Naive thymus-derived CD8-positive, alpha-beta T cell (primary cell): ENCODE measurements at regions not wholly inside any gene's neighbourhood (a gene's known extent, or its start where the extent isn't known, plus 50 kb on each side); places are given as distances from the start of the nearest gene placed in this dataset.
"Not testable (repeated sequence)": the region's sequence is repeated elsewhere in the genome, so short reads cannot be mapped to it uniquely, and the experiment has no call there.

ENCODE experiments used
- ATAC-seq, 2 donors: fragments of 150-1000 bp; cut with Tn5 transposase in 1 of 2; sonication (Bioruptor Pico), chemical (Tn5 transposase) in 1 of 2; 1 replicate in 1 of 2; 2 replicates in 1 of 2; pipeline ENCODE4 v1.10.0; 2021; ENCODE audit warnings: mild to moderate bottlenecking in 2 of 2, moderate library complexity in 2 of 2
- POLR2A ChIA-PET: fragments of 350-600 bp; sonication (Branson Sonifier 250); formaldehyde crosslinking; loops from one replicate; lab custom pipeline; 2021; ENCODE audit warnings: antibody characterized with exemption; lab: Charles Lee
- DNase-seq, 10 donors: peaks; one replicate each; pipeline versions ENCODE4 v3.0.0 to v3.0.0-alpha.2; 2020 to 2022
- H3K27ac Mint-ChIP-seq, 10 donors: one replicate each; pipeline ENCODE4 v1.8.0; 2020 to 2022; ENCODE audit warnings: mild to moderate bottlenecking in 10 of 10, mixed read lengths in 10 of 10, moderate library complexity in 4 of 10, inconsistent platforms in 1 of 10
- H3K27me3 Mint-ChIP-seq, 5 donors: one replicate each; pipeline ENCODE4 v1.8.0; 2021 to 2022; ENCODE audit warnings: mixed read lengths in 5 of 5
- H3K36me3 Mint-ChIP-seq, 3 donors: one replicate each; pipeline ENCODE4 v1.8.0; 2020 to 2022; ENCODE audit warnings: mixed read lengths in 3 of 3, mild to moderate bottlenecking in 2 of 3, inconsistent platforms in 1 of 3
- H3K4me1 Mint-ChIP-seq, 4 donors: one replicate each; pipeline ENCODE4 v1.8.0; 2021 to 2022; ENCODE audit warnings: mixed read lengths in 4 of 4
- H3K4me3 Mint-ChIP-seq, 10 donors: one replicate each; pipeline ENCODE4 v1.8.0; 2020 to 2022; ENCODE audit warnings: mild to moderate bottlenecking in 10 of 10, mixed read lengths in 10 of 10, moderate library complexity in 6 of 10, inconsistent platforms in 1 of 10
- H3K9me3 Mint-ChIP-seq, 9 donors: one replicate each; pipeline ENCODE4 v1.8.0; 2020 to 2022; ENCODE audit warnings: mixed read lengths in 9 of 9, mild to moderate bottlenecking in 3 of 9, inconsistent platforms in 1 of 9, moderate library complexity in 1 of 9

DNA sequence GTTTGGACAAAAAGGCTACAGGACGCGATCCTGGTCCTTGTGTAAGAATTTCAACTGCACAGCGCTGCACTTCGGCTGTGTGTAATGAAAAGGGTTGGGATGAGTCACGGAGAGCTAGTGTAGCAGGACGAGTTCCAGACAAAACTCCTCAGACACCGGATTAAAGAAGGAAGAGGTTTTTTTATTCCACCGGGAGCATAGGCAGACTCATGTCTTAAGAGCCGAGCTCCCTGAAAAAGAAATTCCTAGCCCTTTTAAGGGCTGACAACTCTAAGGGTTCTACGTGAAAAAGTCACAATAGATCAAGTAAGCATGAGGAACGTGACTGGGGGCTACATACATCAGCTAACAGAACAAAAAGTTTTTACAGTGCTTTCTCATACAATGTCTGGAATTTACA, 54.8 kb upstream of the FAM90A1 start:
- H3K27ac Mint-ChIP-seq, ATAC-seq, H3K4me3 Mint-ChIP-seq, H3K4me1 Mint-ChIP-seq, H3K27me3 Mint-ChIP-seq, DNase-seq, POLR2A ChIA-PET, H3K9me3 Mint-ChIP-seq, H3K36me3 Mint-ChIP-seq: not testable (repeated sequence)

DNA sequence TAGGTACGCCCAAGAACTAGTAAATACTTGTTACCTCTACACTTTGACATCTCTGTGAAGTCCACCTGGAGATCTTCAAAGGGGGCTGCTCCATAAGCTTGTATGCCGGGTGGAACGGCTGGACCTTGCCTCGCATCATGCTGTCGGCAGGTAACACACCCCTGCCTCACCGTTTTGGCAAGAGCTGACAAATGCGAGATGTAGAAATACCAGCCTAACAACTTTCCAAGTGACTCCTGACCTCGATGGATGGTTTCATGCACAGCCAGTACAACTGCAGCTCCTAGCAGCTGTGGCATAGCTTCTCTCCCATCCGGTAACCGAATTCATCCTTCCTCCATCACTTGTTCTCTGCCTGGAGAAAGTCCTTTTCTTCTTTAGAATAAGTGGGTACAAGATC, 58.3 kb upstream of the FAM90A1 start:
- H3K27me3 Mint-ChIP-seq, DNase-seq, H3K27ac Mint-ChIP-seq, POLR2A ChIA-PET, H3K9me3 Mint-ChIP-seq, H3K36me3 Mint-ChIP-seq, ATAC-seq, H3K4me1 Mint-ChIP-seq, H3K4me3 Mint-ChIP-seq: not testable (repeated sequence)

- DNase-seq, POLR2A ChIA-PET, H3K4me1 Mint-ChIP-seq, H3K27me3 Mint-ChIP-seq, H3K4me3 Mint-ChIP-seq, H3K36me3 Mint-ChIP-seq, H3K27ac Mint-ChIP-seq, H3K9me3 Mint-ChIP-seq, ATAC-seq: not testable (repeated sequence)
These were observed 64.3 kb upstream of the FAM90A1 start for GRCh38 chr12:8291764-8292163.

GRCh38 chr12:8294662-8295061, 67.2 kb upstream of the FAM90A1 start:
- DNase-seq, H3K4me1 Mint-ChIP-seq, H3K9me3 Mint-ChIP-seq, ATAC-seq, H3K4me3 Mint-ChIP-seq, H3K27me3 Mint-ChIP-seq, H3K36me3 Mint-ChIP-seq, POLR2A ChIA-PET, H3K27ac Mint-ChIP-seq: not testable (repeated sequence)

DNA sequence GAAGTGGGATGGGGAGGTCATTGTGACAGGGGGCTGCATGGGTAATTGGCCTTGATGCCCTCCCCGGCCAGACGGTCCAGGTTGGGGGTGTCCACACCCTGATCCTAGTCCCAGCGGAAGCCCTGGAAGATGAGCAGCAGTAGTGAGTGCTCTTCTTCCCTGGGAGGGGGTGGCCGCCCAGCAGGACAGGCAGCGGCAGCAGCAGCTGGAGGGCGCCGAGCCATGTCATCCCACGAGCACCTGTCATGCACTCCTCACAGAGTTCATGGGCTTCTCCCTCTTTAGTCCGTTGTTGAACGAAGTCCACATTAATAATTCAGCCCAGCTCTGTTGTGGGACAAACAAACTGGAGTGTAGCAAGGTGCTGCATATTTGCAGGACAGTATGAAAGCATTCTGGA, 81.2 kb upstream of the FAM90A1 start:
- H3K4me1 Mint-ChIP-seq, POLR2A ChIA-PET, H3K27ac Mint-ChIP-seq, H3K36me3 Mint-ChIP-seq, DNase-seq, ATAC-seq, H3K9me3 Mint-ChIP-seq, H3K27me3 Mint-ChIP-seq, H3K4me3 Mint-ChIP-seq: not testable (repeated sequence)

- H3K4me3 Mint-ChIP-seq, POLR2A ChIA-PET, H3K36me3 Mint-ChIP-seq, H3K27ac Mint-ChIP-seq, H3K9me3 Mint-ChIP-seq, DNase-seq, H3K27me3 Mint-ChIP-seq, ATAC-seq: not testable (repeated sequence)
- H3K4me1 Mint-ChIP-seq: peaks cover 10 to 19% (median 15%) of the 10 kb centered on the region in 4 donors
These were observed 88.6 kb upstream of the FAM90A1 start for GRCh38 chr12:8315997-8316396.

DNA sequence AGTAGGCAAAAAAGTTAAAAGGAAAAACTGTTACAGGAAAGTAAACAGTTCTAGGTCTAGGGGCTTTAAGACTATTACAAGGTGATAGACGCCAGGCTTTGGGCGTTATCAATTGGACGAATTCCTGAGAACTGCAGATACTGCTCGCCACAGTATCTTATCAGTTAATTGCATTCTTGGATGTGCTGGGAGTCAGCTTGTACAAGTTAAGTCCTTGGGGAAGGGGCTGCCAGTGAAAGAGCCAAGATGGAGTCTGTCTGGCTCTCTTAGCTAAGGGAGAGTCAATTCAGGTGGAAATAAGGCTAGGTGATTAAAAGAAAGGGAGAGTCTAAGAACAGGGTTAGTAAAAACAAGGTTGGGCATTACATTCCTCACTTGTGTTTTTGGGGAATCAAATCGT, 90.3 kb upstream of the FAM90A1 start:
- POLR2A ChIA-PET, H3K4me3 Mint-ChIP-seq, H3K27me3 Mint-ChIP-seq, ATAC-seq, H3K9me3 Mint-ChIP-seq, DNase-seq, H3K27ac Mint-ChIP-seq, H3K36me3 Mint-ChIP-seq: not testable (repeated sequence)
- H3K4me1 Mint-ChIP-seq: peaks cover 10 to 19% (median 15%) of the 10 kb centered on the region in 4 donors

DNA sequence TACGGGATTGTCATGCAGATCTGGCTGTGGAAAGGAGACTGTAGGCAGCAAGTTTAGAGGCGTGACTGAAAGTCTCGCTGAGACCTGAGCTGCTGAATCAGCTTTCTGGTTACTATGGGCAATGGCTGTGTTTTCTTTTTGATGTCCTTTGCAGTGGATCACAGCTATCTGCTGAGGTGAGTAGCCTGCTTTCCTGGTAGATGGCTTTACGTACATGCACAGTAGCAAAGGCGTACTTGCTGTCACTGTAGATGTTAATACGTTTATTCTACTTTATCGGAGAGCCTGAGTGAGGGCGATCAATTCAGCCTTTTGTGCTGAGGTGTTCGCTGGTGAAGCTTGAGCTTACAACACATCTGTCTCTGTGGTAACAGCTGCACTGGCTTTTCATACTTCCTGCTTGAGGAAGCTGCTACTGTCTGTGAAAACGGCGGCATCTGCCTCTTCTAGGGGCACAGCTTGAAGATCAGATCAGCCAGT, 92.9 kb upstream of the FAM90A1 start:
- H3K9me3 Mint-ChIP-seq, ATAC-seq: not testable (repeated sequence)

GRCh38 chr12:8320791-8321370, 93.5 kb upstream of the FAM90A1 start:
- H3K4me1 Mint-ChIP-seq: peaks cover 10 to 19% (median 15%) of the 10 kb centered on the region in 4 donors
- H3K27ac Mint-ChIP-seq: peak overlapping the region; percentile 58 to 94 (median 86)
- H3K36me3 Mint-ChIP-seq, DNase-seq, POLR2A ChIA-PET, ATAC-seq, H3K27me3 Mint-ChIP-seq, H3K9me3 Mint-ChIP-seq: not testable (repeated sequence)
- peak overlapping the region; percentile 49 to 81 (median 74) for H3K4me3 Mint-ChIP-seq

More for the DNA sequence above, 92.9 kb upstream of the FAM90A1 start:
- H3K36me3 Mint-ChIP-seq, POLR2A ChIA-PET, H3K27me3 Mint-ChIP-seq: not testable (repeated sequence)
- peak overlapping the region; percentile 61 to 94 (median 86) for H3K27ac Mint-ChIP-seq
- H3K4me1 Mint-ChIP-seq: peaks cover 10 to 19% (median 15%) of the 10 kb centered on the region in 4 donors
- peak overlapping the region; percentile 49 to 81 (median 74) for H3K4me3 Mint-ChIP-seq
- peak in 9 of 10 donors; percentile 17 to 69 (median 53) for DNase-seq

DNA sequence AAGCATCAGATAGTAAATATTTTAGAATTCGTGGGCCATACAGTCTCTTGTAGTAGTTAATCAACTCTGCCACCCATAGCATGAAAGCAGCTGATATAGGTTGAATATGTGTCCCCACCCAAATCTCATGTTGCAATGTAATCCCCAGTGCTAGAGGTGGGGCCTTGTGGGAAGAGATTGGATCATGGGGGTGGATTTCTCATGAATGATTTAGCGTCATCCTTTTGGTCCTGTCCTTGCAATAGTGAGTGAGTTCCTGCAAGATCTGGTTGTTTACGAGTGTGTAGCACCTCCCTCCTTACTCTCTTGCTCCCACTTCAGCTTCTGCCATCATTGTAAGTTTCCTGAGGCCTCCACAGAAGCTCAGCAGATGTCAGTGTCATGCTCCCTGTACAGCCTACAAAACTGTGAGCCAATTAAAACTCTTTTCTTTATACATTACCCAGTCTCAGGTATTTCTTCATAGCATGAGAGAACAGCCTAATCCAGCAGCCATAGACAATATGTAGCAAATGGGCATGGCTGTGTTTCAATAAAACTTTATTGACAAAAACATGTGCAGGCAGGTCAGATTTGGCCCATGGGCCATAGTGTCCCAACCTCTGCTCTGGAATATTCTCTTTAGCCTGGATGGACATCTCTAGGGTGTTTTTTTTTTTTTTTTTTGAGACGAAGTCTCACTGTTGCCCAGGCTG, 97.9 kb upstream of the FAM90A1 start:
- H3K9me3 Mint-ChIP-seq: peaks cover 2 to 15% (median 7%) of the 10 kb centered on the region in 9 donors
- H3K27me3 Mint-ChIP-seq, H3K27ac Mint-ChIP-seq, POLR2A ChIA-PET, H3K4me1 Mint-ChIP-seq, H3K4me3 Mint-ChIP-seq, DNase-seq, ATAC-seq, H3K36me3 Mint-ChIP-seq: not testable (repeated sequence)

GRCh38 chr12:8328835-8329234, 101.4 kb upstream of the FAM90A1 start:
- H3K4me1 Mint-ChIP-seq, H3K27me3 Mint-ChIP-seq, POLR2A ChIA-PET, ATAC-seq, DNase-seq, H3K4me3 Mint-ChIP-seq, H3K36me3 Mint-ChIP-seq, H3K27ac Mint-ChIP-seq: not testable (repeated sequence)
- H3K9me3 Mint-ChIP-seq: peaks cover 2 to 15% (median 7%) of the 10 kb centered on the region in 9 donors

DNA sequence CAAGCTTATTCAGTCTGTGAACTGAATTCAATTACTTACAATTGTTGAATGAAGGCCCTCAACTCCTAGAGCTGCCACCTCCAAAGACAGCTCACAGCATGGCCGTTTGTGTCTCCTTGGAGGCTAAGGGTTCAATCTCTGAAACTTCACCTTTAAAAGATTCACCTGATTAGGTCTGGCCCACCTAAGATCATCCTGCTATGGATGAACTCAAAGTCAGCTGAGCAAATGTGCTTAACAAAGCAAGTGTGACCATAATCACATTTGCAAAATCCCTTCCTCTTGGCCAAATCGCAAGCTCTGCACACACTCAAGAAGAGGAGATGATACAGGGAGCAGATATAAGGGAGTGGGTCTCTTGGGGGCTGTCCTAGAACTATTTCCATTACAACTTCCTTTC, 105.0 kb upstream of the FAM90A1 start:
- POLR2A ChIA-PET, H3K36me3 Mint-ChIP-seq: not testable (repeated sequence)
- H3K9me3 Mint-ChIP-seq: peaks cover 2 to 17% (median 7%) of the 10 kb centered on the region in 9 donors

GRCh38 chr12:8351073-8351472, 104.7 kb upstream of the CLEC6A start:
- H3K36me3 Mint-ChIP-seq, DNase-seq, H3K27ac Mint-ChIP-seq, H3K4me3 Mint-ChIP-seq, ATAC-seq, POLR2A ChIA-PET, H3K4me1 Mint-ChIP-seq: not testable (repeated sequence)
- H3K27me3 Mint-ChIP-seq: peaks cover 4 to 15% (median 11%) of the 10 kb centered on the region in 5 donors
- peaks cover 0 to 34% (median 3%) of the 10 kb centered on the region in 9 donors for H3K9me3 Mint-ChIP-seq

More for the DNA sequence above, 105.0 kb upstream of the FAM90A1 start:
- not testable (repeated sequence) for H3K4me1 Mint-ChIP-seq, H3K4me3 Mint-ChIP-seq, DNase-seq, H3K27ac Mint-ChIP-seq, ATAC-seq, H3K27me3 Mint-ChIP-seq
